Left ventricle myocardium inferior (tissue), 1 donor: ENCODE measurements at regions not wholly inside any gene's neighbourhood (a gene's known extent, or its start where the extent isn't known, plus 50 kb on each side); places are given as distances from the start of the nearest gene placed in this dataset.

Experiments used
- DNase-seq: peaks from one replicate; pipeline ENCODE4 v3.0.0-alpha.2; 2020
- H3K27ac ChIP-seq: fragments of 200-600 bp; replicated peaks from 2 replicates; pipeline ENCODE4 v1.8.0; 2021
- H3K27me3 ChIP-seq: fragments of 200-600 bp; 2 replicates; pipeline ENCODE4 v1.8.0; 2021; ENCODE audit warnings: low read depth
- H3K36me3 ChIP-seq: fragments of 200-600 bp; 2 replicates; pipeline ENCODE4 v1.8.0; 2021
- H3K4me1 ChIP-seq: fragments of 200-600 bp; 2 replicates; pipeline ENCODE4 v1.8.0; 2021
- H3K4me3 ChIP-seq: fragments of 200-600 bp; 2 replicates; pipeline ENCODE4 v1.8.0; 2021; ENCODE audit warnings: mild to moderate bottlenecking, moderate library complexity
- H3K9me3 ChIP-seq: fragments of 200-600 bp; replicated peaks from 2 replicates; pipeline ENCODE4 v1.8.0; 2021
- intact Hi-C: fragments of 100-400 bp; cut with micrococcal nuclease; formaldehyde crosslinking; loops from one replicate; pipeline ENCODE4 v1.11.0; 2022
- TF ChIP-seq, protein P1 (sequence below): fragments of 200-600 bp; IDR thresholded peaks from 2 replicates; pipeline ENCODE4 v1.8.0; 2021; ENCODE audit warnings: antibody characterized with exemption, mild to moderate bottlenecking, borderline replicate concordance
- donor health status: DM: no; HTN: yes; CAD: no; lungs with severe emphysema.

DNA sequence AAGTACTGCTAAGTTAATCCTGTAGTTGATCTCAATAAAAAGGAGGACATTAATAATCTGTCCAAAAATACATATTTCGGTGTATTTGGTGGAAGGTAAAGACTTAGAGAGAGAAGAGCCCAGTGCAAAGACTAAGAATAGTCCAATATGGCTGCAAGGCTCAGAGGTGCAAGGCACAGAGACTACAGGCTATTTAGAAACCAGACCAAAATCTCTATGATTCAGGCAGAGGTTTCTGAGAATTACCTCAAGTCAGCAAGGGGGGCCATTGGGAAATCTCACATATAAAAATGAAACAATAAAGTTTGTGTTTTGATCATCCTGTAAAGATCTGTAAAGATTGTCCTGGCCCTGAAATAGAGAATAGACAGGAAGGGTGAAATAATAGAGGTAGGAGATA is 1173.0 kb downstream of the VRK1 start:
- intact Hi-C loops: no loop called here
- no peaks in the 10 kb centered on the region for H3K9me3 ChIP-seq
- no peak overlapping the region for H3K27ac ChIP-seq
- peaks cover 21% of the 10 kb centered on the region for H3K4me1 ChIP-seq
- H3K36me3 ChIP-seq: no peaks in the 10 kb centered on the region
- no peak for DNase-seq
- H3K4me3 ChIP-seq: no peak overlapping the region
- H3K27me3 ChIP-seq: no peaks in the 10 kb centered on the region
- TF ChIP-seq, protein P1, sequence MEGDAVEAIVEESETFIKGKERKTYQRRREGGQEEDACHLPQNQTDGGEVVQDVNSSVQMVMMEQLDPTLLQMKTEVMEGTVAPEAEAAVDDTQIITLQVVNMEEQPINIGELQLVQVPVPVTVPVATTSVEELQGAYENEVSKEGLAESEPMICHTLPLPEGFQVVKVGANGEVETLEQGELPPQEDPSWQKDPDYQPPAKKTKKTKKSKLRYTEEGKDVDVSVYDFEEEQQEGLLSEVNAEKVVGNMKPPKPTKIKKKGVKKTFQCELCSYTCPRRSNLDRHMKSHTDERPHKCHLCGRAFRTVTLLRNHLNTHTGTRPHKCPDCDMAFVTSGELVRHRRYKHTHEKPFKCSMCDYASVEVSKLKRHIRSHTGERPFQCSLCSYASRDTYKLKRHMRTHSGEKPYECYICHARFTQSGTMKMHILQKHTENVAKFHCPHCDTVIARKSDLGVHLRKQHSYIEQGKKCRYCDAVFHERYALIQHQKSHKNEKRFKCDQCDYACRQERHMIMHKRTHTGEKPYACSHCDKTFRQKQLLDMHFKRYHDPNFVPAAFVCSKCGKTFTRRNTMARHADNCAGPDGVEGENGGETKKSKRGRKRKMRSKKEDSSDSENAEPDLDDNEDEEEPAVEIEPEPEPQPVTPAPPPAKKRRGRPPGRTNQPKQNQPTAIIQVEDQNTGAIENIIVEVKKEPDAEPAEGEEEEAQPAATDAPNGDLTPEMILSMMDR: no peak

DNA sequence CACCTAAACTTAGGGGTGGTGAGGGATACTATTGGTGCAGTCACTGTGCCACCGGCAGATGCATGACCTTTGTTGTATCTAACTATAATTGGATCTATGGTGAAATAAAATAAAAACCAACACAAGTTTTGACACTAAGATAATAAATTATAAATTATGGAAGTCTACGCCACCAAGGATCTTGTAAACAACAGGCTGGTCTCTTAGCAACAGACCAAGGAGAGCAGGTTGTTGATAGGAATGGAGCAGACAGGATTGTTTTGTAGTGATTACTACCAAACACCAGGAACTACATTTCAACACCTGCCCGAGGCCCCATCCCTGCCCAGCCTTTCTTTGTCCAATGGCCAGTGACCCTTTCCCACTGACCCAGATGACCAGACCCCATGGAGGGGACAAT is 1178.0 kb downstream of the VRK1 start:
- H3K4me1 ChIP-seq: peaks cover 57% of the 10 kb centered on the region
- intact Hi-C loops: no loop called here
- H3K36me3 ChIP-seq: no peaks in the 10 kb centered on the region
- no peak for DNase-seq
- H3K9me3 ChIP-seq: no peaks in the 10 kb centered on the region
- H3K4me3 ChIP-seq: no peak overlapping the region
- TF ChIP-seq, protein P1: no peak
- no peak overlapping the region for H3K27ac ChIP-seq
- H3K27me3 ChIP-seq: no peaks in the 10 kb centered on the region

DNA sequence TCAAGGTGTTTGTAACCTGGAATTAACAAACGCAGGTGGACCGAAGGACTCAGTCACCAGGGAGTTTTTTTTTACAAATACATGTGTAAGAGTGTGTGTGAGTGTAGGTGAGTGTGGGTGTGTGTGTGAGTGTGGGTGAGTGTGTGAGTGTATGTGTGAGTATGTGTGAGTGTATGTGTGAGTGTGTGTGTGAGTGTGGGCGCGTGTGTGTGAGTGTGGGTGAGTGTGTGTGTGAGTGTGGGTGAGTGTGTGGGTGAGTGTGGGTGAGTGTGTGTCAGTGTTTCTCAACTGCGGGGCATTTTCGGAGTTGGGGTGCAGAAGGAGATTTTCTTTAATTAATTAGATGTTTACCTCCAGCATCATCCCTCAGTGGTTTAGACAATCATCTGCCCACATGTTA is 1178.8 kb downstream of the VRK1 start:
- peak overlapping the region; percentile 65 for H3K4me3 ChIP-seq
- peaks cover 57% of the 10 kb centered on the region for H3K4me1 ChIP-seq
- no peaks in the 10 kb centered on the region for H3K27me3 ChIP-seq
- TF ChIP-seq, protein P1: no peak
- H3K9me3 ChIP-seq: no peaks in the 10 kb centered on the region
- DNase-seq: no peak
- intact Hi-C loops: no loop called here
- no peak overlapping the region for H3K27ac ChIP-seq
- H3K36me3 ChIP-seq: no peaks in the 10 kb centered on the region

DNA sequence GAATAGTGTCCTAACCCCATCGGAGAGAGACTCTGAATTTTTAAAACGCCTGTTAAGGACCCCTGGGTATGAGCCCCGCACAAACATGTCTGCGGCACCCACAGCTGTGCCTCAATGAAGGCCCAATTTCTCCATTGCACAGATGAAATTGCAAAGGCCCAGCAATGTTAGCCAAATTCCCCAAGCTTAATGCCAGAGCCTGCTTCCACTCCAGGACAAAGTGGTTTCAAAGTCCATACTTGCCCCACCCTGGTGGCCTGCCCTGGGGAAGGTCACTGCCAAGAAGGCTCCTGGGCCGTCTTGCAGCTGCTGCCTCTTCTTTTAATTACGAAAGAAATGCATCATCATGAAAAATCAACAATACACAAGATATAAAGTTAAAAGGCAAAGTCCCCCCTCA is 1179.7 kb downstream of the VRK1 start:
- no peaks in the 10 kb centered on the region for H3K27me3 ChIP-seq
- H3K27ac ChIP-seq: peak overlapping the region; percentile 87
- no peaks in the 10 kb centered on the region for H3K9me3 ChIP-seq
- intact Hi-C loops: no loop called here
- no peaks in the 10 kb centered on the region for H3K36me3 ChIP-seq
- TF ChIP-seq, protein P1: no peak
- peaks cover 57% of the 10 kb centered on the region for H3K4me1 ChIP-seq
- peak; percentile 27 for DNase-seq
- H3K4me3 ChIP-seq: peak overlapping the region; percentile 65

DNA sequence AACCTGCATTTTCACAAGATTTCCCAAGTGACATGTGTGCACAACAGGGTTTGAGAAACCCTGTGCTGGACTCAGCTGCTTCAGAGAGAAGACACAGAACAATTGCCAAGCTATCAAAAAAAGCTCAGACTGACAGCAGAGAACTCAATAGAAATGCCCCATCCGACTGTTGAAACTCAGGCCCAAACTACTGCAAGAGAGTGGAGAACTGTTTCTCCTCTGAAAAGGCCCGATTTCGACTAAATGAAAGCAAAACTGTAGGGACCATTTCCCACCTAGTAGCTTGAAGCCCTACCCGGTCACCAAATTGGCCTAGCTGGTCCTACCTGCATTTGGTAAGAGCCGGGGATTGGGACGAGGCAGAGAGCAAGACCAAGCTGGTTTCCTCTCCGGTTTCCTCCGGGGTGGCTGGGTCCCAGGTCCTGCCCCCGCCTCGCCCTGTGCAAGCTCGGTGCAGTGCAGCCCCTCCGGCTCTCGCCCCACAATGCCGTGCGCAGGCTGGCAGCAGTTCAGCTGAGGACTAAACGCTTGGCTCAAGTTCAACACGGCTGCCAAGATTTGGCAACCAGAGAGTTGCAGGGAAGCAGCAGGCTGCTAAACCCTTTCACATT is 1180.6 kb downstream of the VRK1 start:
- H3K36me3 ChIP-seq: no peaks in the 10 kb centered on the region
- DNase-seq: peak; percentile 79
- H3K4me1 ChIP-seq: peaks cover 53% of the 10 kb centered on the region
- H3K27ac ChIP-seq: peak overlapping the region; percentile 87
- H3K27me3 ChIP-seq: no peaks in the 10 kb centered on the region
- TF ChIP-seq, protein P1: no peak
- H3K4me3 ChIP-seq: peak overlapping the region; percentile 65
- H3K9me3 ChIP-seq: no peaks in the 10 kb centered on the region
- intact Hi-C loops: no loop called here
